ENCODE measurements at regions not wholly inside any gene's neighbourhood (a gene's known extent, or its start where the extent isn't known, plus 50 kb on each side); places are given as distances from the start of the nearest gene placed in this dataset.

DNA sequence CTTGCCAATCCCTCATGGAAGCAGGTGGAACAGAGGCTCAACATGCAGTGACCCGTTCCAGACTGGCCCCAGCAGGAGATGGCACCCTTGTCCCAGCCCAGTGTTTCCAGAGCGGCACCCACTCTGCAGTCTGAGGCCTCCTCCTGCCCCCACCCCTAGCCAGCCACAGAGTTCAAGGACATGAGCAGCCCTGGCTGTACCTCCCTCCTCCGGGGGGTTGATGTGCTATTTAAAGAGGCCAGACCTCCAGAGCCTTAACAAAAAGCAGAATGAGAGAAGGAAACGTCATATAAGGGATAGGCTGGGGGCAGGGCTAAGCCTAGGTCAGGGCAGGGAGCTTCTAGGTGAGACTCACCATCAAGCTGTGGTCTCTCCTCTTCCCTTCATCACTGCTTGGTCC, 115.7 kb upstream of the NANOS1 start:
- Mint-ChIP-seq H3K4me1 (peaks cover 37% of the 10 kb centered on the region), H3K4me3 (no peak overlapping the region), H3K27me3 (ENCODE audit: low read depth, poor library complexity) (peaks cover 6% of the 10 kb centered on the region), H3K36me3 (ENCODE audit: low read depth) (no peaks in the 10 kb centered on the region), H3K9me3 (no peaks in the 10 kb centered on the region), H3K27ac (no peak overlapping the region)
- no peak for DNase-seq
- TF ChIP-seq, protein P1, sequence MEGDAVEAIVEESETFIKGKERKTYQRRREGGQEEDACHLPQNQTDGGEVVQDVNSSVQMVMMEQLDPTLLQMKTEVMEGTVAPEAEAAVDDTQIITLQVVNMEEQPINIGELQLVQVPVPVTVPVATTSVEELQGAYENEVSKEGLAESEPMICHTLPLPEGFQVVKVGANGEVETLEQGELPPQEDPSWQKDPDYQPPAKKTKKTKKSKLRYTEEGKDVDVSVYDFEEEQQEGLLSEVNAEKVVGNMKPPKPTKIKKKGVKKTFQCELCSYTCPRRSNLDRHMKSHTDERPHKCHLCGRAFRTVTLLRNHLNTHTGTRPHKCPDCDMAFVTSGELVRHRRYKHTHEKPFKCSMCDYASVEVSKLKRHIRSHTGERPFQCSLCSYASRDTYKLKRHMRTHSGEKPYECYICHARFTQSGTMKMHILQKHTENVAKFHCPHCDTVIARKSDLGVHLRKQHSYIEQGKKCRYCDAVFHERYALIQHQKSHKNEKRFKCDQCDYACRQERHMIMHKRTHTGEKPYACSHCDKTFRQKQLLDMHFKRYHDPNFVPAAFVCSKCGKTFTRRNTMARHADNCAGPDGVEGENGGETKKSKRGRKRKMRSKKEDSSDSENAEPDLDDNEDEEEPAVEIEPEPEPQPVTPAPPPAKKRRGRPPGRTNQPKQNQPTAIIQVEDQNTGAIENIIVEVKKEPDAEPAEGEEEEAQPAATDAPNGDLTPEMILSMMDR (IDR thresholded peaks at IDR 0.05), result no peak

DNA sequence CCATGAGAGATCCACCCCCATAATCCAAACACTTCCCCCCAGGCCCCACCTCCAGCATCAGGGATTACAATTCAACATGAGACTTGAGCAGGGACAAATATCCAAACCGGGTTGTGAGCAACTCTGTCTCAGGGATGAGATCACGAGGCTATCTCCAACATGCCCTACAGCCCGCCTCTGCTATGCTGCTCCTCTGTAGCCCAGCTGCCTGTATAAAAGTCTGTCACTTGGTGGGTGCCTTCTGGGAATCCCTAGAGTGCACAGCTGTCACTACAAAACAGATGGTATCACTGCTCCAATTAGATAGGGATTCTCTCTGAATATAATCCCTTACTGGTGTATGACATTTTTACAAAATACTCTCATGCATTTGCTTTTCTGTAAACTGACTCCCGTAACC, 114.9 kb upstream of the NANOS1 start:
- TF ChIP-seq, protein P1 (IDR thresholded peaks at IDR 0.05), result no peak
- H3K4me1 Mint-ChIP-seq, result peaks cover 29% of the 10 kb centered on the region
- H3K36me3 Mint-ChIP-seq (ENCODE audit: low read depth), result no peaks in the 10 kb centered on the region
- H3K9me3 Mint-ChIP-seq, result no peaks in the 10 kb centered on the region
- peaks cover 6% of the 10 kb centered on the region for H3K27me3 Mint-ChIP-seq (ENCODE audit: low read depth, poor library complexity)
- no peak overlapping the region for H3K27ac Mint-ChIP-seq
- no peak overlapping the region for H3K4me3 Mint-ChIP-seq
- no peak for DNase-seq

DNA sequence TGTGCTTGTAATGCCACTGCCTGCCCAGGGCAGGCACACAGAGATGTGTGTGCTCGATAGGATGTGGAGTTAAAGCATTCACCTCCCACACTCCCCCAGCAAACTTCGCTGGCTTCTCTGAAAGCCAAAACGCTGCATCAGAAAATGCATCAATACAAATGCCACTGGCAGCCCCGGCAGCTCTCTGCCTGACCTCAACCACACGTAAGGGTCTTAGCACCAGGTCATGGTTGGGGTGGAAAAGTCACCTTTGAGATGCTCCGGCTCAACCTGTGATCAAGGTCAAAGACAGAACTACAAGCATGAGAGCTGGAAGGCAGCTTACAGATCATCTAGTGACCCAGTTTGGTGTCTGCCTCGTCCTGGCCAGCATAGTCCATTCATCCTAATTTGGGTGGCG, 114.4 kb upstream of the NANOS1 start:
- TF ChIP-seq, protein P1 (IDR thresholded peaks at IDR 0.05), result no peak
- Mint-ChIP-seq H3K9me3 (no peaks in the 10 kb centered on the region), H3K27me3 (ENCODE audit: low read depth, poor library complexity) (peaks cover 6% of the 10 kb centered on the region), H3K4me3 (no peak overlapping the region), H3K4me1 (peaks cover 27% of the 10 kb centered on the region), H3K27ac (no peak overlapping the region), H3K36me3 (ENCODE audit: low read depth) (no peaks in the 10 kb centered on the region)
- DNase-seq, result no peak

DNA sequence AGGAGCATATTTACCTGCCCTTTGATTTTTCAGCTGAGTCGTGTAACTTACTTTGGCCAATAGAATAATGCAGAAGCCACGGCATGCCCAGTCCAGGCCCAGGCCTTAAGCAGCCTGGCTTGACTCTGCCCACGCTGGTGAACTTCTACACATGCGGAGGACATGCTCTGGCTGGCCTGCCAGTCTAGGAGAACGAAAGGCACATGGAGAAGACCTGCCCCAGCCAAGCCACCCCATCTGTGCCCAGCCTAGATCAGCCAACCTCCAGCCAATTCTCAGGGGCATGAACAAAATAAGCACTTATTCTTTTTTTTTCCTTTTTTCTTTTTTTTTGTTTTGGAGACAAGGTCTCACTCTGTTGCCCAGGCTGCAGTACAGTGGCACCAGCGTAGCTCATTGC, 112.7 kb upstream of the NANOS1 start:
- Mint-ChIP-seq H3K27me3 (ENCODE audit: low read depth, poor library complexity) (peaks cover 6% of the 10 kb centered on the region), H3K9me3 (no peaks in the 10 kb centered on the region), H3K4me3 (no peak overlapping the region), H3K36me3 (ENCODE audit: low read depth) (no peaks in the 10 kb centered on the region), H3K4me1 (peaks cover 26% of the 10 kb centered on the region), H3K27ac (no peak overlapping the region)
- no peak for DNase-seq
- TF ChIP-seq, protein P1 (IDR thresholded peaks at IDR 0.05), result no peak

DNA sequence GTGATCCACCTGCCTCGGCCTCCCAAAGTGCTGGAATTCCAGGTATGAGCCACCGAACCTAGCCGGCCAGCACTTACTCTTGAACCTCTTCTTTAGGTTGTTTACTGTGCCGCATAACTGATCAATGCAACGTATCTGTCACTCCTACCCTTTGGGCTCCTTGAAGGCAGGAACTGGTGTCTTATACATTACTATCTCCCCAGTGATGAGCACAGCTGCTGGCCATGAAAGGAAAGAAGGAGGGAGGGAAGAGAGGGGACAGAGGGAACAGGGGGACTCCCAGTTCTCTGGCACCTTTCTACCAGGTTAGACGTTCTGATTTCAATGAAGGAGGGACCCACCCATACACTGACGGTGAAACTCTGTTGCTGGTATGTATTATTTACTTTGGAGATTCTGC, 111.8 kb upstream of the NANOS1 start:
- no peak for DNase-seq
- TF ChIP-seq, protein P1 (IDR thresholded peaks at IDR 0.05), result no peak
- Mint-ChIP-seq H3K9me3 (no peaks in the 10 kb centered on the region), H3K27ac (no peak overlapping the region), H3K4me3 (no peak overlapping the region), H3K4me1 (peaks cover 27% of the 10 kb centered on the region), H3K27me3 (ENCODE audit: low read depth, poor library complexity) (peaks cover 6% of the 10 kb centered on the region), H3K36me3 (ENCODE audit: low read depth) (no peaks in the 10 kb centered on the region)

DNA sequence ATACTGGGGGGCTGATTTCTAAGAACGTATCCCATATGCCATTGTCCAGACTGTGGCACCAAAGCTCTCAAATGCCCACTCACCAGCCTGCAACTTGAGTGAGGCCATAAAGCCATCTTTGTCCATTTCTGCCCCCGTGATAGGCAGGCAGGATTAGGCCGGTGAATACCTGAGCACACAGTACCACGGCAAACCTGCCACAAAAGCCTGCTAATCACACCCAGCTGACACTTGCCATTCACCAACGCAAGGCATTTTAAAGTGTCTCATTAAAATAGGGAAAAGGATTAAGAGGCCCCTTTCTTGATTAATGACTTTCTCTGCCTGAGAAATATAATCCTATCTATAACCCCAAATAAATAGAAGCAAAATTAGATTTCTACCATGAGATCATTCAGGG, 111.4 kb upstream of the NANOS1 start:
- H3K27ac Mint-ChIP-seq, result no peak overlapping the region
- no peak for DNase-seq

More for the DNA sequence above, 111.4 kb upstream of the NANOS1 start:
- peaks cover 6% of the 10 kb centered on the region for H3K27me3 Mint-ChIP-seq (ENCODE audit: low read depth, poor library complexity)
- TF ChIP-seq, protein P1 (IDR thresholded peaks at IDR 0.05), result no peak
- no peaks in the 10 kb centered on the region for H3K36me3 Mint-ChIP-seq (ENCODE audit: low read depth)
- peaks cover 23% of the 10 kb centered on the region for H3K4me1 Mint-ChIP-seq
- H3K4me3 Mint-ChIP-seq, result no peak overlapping the region
- H3K9me3 Mint-ChIP-seq, result no peaks in the 10 kb centered on the region
